Parathyroid adenoma (tissue), 2 donors: ENCODE measurements at regions not wholly inside any gene's neighbourhood (a gene's known extent, or its start where the extent isn't known, plus 50 kb on each side); places are given as distances from the start of the nearest gene placed in this dataset.
A peak's percentile ranks its signal among the peaks of the same experiment; 100 is the strongest.

Experiments
- H2AFZ ChIP-seq: fragments of 300-600 bp; sonication (generic); one replicate; pipeline ENCODE4 v1.7.0; 2017; ENCODE audit warnings: antibody characterized with exemption, mild to moderate bottlenecking
- H3K27ac ChIP-seq: fragments of 300-600 bp; sonication (generic); one replicate; pipeline ENCODE4 v1.7.0; 2017
- H3K27me3 ChIP-seq: fragments of 300-600 bp; sonication (generic); one replicate; pipeline ENCODE4 v1.7.0; 2017; ENCODE audit warnings: low read length; ENCODE audit not compliant: control insufficient read depth, insufficient read depth
- H3K36me3 ChIP-seq: fragments of 300-600 bp; sonication (generic); one replicate; pipeline ENCODE4 v1.7.0; 2017; ENCODE audit warnings: low read length; ENCODE audit not compliant: control insufficient read depth, insufficient read depth
- H3K4me1 ChIP-seq: fragments of 300-600 bp; sonication (generic); one replicate; pipeline ENCODE4 v1.7.0; 2017; ENCODE audit warnings: control low read depth
- H3K4me2 ChIP-seq: fragments of 300-600 bp; sonication (generic); one replicate; pipeline ENCODE4 v1.7.0; 2017; ENCODE audit warnings: low read length
- H3K4me3 ChIP-seq: fragments of 300-600 bp; sonication (generic); one replicate; pipeline ENCODE4 v1.7.0; 2017; ENCODE audit warnings: low read depth, low read length
- H3K79me2 ChIP-seq: fragments of 300-600 bp; sonication (generic); one replicate; pipeline ENCODE4 v1.7.0; 2017; ENCODE audit warnings: control low read depth
- H3K9ac ChIP-seq: fragments of 300-600 bp; sonication (generic); one replicate; pipeline ENCODE4 v1.7.0; 2017; ENCODE audit warnings: mild to moderate bottlenecking
- H3K9me3 ChIP-seq: fragments of 300-600 bp; sonication (generic); one replicate; pipeline ENCODE4 v1.7.0; 2017; ENCODE audit warnings: low read length; ENCODE audit not compliant: control insufficient read depth
- TF ChIP-seq, protein P1 (sequence below): fragments of 300-600 bp; sonication (generic); IDR thresholded peaks from one replicate; pipeline ENCODE4 v1.7.0; 2017; ENCODE audit warnings: antibody characterized with exemption, mild to moderate bottlenecking
- donor health status: primary hyperparathyroidism.

DNA sequence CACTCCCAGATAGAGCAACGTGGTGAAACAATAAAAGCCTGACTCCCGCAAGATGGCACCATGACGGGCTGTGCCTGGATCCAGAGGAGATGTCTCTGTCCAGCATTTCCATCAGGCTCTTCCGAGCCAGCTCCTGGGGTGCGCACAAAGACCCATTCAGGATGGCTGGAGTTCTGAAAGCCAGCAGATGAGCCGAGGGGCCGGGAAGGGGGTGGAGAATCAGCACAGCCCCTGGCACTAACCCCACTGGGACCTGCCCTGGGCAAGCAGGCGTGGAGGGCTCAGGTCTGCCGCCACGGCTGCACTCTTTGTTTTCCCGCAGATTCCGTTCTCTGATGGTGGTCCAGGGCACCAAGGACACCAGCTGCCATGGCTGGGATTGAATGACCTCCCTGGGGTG lies 97.2 kb upstream of the BLID start:
- Histone ChIP-seq H3K79me2 (no peaks in the 10 kb centered on the region), H3K4me1 (peaks cover 31% of the 10 kb centered on the region), H3K9ac (no peak overlapping the region), H3K36me3 (no peaks in the 10 kb centered on the region), H3K4me3 (no peak overlapping the region), H3K27ac (no peak overlapping the region), H3K9me3 (no peaks in the 10 kb centered on the region), H3K27me3 (no peaks in the 10 kb centered on the region), H3K4me2 (no peak overlapping the region), H2AFZ (no peak overlapping the region)
- TF ChIP-seq, protein P1, sequence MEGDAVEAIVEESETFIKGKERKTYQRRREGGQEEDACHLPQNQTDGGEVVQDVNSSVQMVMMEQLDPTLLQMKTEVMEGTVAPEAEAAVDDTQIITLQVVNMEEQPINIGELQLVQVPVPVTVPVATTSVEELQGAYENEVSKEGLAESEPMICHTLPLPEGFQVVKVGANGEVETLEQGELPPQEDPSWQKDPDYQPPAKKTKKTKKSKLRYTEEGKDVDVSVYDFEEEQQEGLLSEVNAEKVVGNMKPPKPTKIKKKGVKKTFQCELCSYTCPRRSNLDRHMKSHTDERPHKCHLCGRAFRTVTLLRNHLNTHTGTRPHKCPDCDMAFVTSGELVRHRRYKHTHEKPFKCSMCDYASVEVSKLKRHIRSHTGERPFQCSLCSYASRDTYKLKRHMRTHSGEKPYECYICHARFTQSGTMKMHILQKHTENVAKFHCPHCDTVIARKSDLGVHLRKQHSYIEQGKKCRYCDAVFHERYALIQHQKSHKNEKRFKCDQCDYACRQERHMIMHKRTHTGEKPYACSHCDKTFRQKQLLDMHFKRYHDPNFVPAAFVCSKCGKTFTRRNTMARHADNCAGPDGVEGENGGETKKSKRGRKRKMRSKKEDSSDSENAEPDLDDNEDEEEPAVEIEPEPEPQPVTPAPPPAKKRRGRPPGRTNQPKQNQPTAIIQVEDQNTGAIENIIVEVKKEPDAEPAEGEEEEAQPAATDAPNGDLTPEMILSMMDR = no peak

DNA sequence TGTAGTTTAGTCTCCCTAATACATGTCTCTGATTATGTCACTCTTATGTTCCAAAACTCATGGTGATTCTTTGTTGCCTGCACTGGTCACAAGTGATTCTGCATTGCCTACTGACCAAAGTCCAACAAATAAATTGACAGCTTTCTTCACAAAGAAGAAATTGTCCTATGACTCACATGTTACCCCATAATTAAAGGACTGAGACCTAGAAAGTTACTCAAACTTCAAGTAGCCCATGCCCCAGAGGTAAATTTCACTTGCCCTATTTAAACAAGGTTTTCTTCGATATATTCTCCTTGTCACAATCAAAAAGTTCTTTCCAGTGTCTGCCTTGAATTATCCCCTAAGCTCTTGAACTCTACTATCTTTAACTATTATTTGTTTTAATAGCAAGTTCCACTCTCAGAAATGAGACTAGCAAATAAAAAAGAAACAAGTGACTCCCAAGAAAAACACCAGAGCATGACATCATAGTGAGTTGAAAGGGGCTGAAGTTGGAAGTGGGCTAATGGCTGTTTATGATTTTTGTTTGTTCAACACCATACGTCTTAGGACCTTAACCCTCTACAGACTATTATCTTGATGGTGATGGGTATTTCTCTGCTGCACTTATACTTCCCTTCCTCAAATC lies 94.5 kb upstream of the BLID start:
- no peaks in the 10 kb centered on the region for H3K9me3 ChIP-seq
- peak overlapping the region; percentile 94 for H3K27ac ChIP-seq
- H3K9ac ChIP-seq = no peak overlapping the region

DNA sequence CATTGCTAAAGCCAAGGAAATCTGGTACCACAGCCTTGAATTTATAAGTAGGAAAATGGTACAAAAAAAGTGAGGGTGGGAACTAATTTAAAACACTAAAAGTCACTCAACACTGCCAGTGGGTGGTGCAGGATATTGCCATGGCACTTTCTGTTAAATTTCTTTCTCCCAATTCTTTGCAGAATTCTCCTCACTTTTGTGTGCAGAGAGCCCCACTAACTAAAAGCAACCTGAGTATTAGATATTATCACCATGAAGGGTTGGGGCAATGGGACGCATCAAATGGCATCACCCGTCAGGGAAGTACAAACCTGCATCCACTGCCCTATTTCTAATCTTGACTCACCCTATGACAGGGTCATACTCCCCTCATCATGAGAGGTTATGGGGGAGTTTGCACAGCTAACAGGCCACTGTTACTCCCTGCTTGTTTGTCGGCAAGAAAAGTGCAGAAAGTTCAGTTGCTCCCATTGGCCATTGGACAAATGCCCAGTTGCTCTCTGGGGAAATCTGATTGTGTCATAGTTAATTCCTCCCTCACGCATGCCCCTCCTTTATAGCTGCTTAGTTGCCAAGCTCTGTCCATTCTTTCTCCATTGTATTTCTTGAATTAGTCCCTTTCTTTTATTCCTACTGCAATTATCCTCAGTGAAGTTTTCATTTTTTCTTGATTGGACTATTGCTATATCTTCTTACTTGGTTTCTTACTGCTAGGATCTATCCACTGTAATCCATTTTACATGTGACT lies 93.8 kb upstream of the BLID start:
- Histone ChIP-seq H3K4me1 (peaks cover 36% of the 10 kb centered on the region), H3K9ac (no peak overlapping the region), H3K4me2 (no peak overlapping the region), H3K4me3 (no peak overlapping the region), H3K27me3 (no peaks in the 10 kb centered on the region), H2AFZ (no peak overlapping the region), H3K36me3 (no peaks in the 10 kb centered on the region), H3K9me3 (no peaks in the 10 kb centered on the region), H3K27ac (peak overlapping the region; percentile 94), H3K79me2 (no peaks in the 10 kb centered on the region)
- TF ChIP-seq, protein P1 = no peak

More for the DNA sequence above, 94.5 kb upstream of the BLID start:
- no peaks in the 10 kb centered on the region for H3K79me2 ChIP-seq
- H3K4me3 ChIP-seq = no peak overlapping the region
- H2AFZ ChIP-seq = no peak overlapping the region
- H3K36me3 ChIP-seq = no peaks in the 10 kb centered on the region
- peaks cover 36% of the 10 kb centered on the region for H3K4me1 ChIP-seq
- TF ChIP-seq, protein P1 = no peak
- H3K4me2 ChIP-seq = no peak overlapping the region
- H3K27me3 ChIP-seq = no peaks in the 10 kb centered on the region

GRCh38 chr11:122207921-122208764 lies 92.1 kb upstream of the BLID start:
- no peaks in the 10 kb centered on the region for H3K9me3 ChIP-seq
- H3K4me1 ChIP-seq = peaks cover 31% of the 10 kb centered on the region
- H3K4me2 ChIP-seq = no peak overlapping the region
- no peaks in the 10 kb centered on the region for H3K36me3 ChIP-seq
- H3K9ac ChIP-seq = no peak overlapping the region
- TF ChIP-seq, protein P1 = no peak
- H3K27ac ChIP-seq = peak overlapping the region; percentile 94
- no peaks in the 10 kb centered on the region for H3K27me3 ChIP-seq
- peak overlapping the region; percentile 62 for H2AFZ ChIP-seq
- H3K79me2 ChIP-seq = no peaks in the 10 kb centered on the region
- no peak overlapping the region for H3K4me3 ChIP-seq
